Stimulated activated CD4-positive, alpha-beta T cell treated with anti-CD3 and anti-CD28 coated beads, Interleukin-2, amount 100 ng/mL, for 48 hours (primary cell): ENCODE measurements at regions not wholly inside any gene's neighbourhood (a gene's known extent, or its start where the extent isn't known, plus 50 kb on each side); places are given as distances from the start of the nearest gene placed in this dataset.
"Not testable (repeated sequence)": the region's sequence is repeated elsewhere in the genome, so short reads cannot be mapped to it uniquely, and the experiment has no call there.

ENCODE experiments used
- DNase-seq, 2 donors: peaks; one replicate each; pipeline ENCODE4 v3.0.0-alpha.2; 2020

- DNase-seq: no peak
These were observed 238.8 kb downstream of the IKZF2 start for GRCh38 chr2:212912445-212913103.

DNA sequence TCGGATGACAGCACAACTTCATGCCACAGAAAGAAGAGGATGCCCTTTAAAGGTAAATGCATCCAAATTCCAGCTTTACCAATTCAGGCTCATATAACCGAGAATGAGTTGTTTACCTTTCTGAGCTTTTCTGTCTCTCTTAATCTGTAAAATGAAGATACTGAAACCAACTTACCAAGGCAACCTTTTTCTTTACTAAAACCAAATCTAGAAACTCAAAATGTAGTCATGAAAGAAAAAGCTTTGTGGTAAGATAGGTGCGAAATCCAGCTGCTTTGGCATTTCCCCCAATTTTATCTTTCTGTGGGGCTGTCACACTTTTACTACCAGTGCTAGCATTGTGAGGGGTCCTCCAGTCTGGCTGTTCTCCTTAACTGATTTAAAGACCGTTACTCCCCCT is 240.4 kb downstream of the IKZF2 start:
- no peak for DNase-seq

DNA sequence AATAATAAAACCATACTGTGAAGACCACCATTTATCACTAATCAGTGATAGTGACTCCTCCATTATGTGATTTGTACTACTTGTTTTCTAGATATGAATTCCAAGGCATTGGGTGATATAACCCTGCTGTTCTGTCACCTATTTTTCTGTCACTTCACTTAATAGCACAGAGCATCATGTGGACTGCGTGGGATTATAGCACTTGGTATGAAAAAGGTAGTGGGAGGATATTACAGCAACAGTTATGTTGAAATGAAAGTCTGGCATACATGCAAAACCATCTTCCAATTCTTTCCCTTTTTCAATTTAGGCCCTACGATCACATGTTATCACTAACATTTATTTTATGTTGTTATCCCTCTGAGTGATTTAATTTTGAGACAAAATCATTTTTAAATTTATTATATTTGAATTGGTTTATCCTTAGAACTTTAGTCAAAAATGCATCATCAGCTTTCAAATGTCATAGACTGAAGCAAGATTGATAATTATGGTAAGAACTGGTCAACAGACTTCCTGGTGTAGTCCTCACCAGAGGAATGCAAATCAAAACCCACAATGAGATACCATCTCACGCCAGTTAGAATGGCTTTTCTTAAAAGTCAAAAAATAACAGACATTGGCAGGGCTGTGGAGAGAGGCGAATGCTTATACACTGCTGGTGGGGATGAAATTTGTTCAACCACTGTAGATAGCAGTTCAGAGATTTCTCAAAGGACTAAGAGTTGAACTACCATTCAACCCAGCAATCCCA is 242.6 kb downstream of the IKZF2 start:
- DNase-seq: no peak

DNA sequence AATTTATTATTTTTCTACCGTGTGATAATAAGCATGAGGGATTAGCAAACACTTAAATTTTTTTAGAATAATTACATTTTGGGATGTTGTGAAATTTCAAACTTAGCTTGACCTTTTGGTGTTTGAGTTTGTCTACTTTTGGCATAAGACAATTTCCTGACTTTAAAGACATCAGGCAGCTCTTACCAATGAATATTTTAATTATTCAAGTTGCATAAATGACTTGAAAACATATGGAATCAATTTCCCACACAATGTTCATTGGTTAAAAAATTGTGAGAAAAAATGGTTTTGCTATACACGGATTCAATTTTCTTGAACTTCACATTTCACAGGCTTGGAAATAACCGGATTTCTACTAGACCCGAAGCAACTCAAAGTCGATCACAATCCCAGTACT is 243.4 kb downstream of the IKZF2 start:
- no peak for DNase-seq

- no peak for DNase-seq
These were observed 244.8 kb downstream of the IKZF2 start for GRCh38 chr2:212906620-212907019.

DNA sequence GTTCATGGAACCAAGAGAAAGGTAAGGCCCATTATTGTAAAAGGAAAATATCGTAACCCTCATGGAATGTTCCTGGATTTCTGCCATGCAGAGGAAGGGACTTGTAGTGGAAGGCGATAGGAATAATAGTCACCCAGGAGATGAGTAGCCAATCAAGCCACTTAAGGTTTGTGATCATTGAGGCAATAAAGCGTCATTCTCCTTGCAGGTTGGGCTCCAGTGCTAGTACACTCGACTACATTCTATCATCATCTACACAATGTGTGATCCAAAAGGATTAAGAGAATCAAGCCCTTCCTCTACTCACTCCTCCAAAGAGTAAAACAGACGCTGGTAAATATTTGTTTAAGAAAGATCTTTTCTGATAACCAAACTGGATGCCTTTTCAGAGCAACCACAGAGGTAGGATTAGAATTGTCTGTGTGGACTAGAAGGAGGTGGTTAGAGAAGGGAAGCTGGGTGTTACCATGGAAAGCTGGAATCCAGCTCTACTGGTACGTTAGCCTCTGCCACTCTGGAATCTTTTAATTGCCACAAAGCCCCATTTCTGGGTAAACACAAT is 245.7 kb downstream of the IKZF2 start:
- DNase-seq: no peak

- no peak for DNase-seq
These were observed 246.8 kb downstream of the IKZF2 start for GRCh38 chr2:212904646-212905045.

DNA sequence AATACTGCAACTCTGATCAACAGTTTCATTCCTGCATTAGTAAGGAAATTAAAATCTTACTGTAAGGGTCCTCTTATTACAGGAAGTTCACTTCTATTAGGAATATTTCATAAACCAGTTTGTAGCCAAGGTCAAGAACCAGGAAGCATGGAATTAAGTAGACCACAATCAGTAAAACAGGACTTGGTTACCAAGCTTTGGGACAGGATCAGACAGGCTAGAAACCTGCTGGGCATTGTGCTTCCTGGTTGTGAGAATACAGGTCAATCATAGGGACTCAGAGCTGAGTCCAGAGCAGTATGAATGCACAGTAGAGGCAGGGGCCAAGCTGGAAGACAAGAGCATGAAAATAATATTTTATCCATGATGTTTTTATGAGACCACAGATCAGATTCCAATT is 248.0 kb downstream of the IKZF2 start:
- DNase-seq: no peak

DNA sequence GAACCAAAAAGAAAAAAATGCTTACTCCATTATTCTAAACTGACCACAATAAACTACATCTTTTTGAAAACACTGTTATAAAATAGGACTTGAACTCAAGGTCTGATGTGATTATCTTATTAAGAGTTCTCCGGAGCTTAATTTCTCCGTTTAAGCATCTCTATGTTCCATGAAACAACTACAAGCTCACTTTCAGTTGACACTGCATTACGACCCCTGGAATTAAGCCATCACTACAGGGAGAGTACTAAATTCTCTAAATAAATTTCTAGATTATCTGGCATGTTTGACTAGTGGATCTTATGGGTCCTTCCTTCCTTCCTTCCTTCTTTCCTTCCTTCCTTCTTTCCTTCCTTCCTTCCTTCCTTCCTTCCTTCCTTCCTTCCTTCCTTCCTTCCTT is 249.0 kb downstream of the IKZF2 start:
- DNase-seq: no peak

GRCh38 chr2:212901604-212902275 is 249.7 kb downstream of the IKZF2 start:
- no peak for DNase-seq

GRCh38 chr2:212900715-212901114 is 250.7 kb downstream of the IKZF2 start:
- no peak for DNase-seq

DNA sequence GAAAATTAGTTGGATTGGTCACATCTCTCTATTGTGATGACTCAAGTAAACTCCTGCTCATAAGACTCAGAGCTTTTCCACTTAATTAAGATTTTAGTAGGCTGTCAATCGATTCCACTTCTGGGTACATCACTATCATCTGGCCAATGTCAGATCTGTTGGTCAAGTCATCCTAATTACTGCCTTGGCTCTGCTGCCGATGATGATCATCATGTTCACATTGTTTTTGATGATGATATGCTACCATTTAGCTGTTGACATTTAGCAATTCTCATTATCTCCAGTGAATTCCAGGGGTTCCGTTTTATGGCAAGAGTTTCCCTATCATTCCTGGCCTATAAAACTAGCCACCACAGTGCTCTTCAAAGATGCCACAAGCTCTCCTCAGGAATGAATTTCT is 253.4 kb downstream of the IKZF2 start:
- DNase-seq: no peak

DNA sequence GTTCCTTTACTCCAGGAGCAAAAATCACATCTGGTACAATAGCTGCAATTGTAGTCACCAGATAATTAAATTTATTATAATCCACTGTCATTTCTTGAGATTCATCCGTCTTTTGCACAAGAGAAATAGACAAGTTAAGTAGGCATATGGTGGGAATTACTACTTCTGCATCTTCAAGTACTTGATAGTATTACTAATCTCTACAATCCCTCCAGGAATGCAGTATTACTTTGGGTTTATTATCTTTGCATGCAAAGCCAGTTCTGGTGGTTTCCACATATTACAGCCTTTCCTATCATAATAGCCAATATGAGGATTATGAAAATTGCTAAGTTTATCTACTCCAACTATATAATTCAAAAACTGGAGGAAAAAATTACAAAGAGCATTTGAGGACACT is 254.1 kb downstream of the IKZF2 start:
- DNase-seq: no peak

GRCh38 chr2:212894026-212894425 is 257.4 kb downstream of the IKZF2 start:
- DNase-seq: no peak

DNA sequence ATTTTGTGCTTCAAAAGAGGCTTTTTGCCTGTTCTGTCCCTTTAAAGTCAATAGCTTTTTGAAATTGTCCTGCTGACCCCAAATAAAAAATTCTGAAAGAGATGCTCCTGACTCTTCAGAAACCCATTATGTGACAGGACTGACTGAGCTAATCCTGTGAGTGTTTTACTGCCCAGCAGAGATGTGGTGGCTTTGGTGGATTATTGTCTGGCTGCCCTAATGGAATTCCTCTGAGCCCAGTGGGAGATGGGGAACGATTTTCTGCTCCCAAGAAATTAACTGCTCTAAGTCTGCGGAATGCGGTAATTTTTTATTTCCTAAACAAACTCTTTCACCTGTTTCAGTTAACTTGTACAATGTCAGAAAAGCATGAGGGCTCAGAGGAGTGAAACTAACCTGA is 258.2 kb downstream of the IKZF2 start:
- no peak for DNase-seq

DNA sequence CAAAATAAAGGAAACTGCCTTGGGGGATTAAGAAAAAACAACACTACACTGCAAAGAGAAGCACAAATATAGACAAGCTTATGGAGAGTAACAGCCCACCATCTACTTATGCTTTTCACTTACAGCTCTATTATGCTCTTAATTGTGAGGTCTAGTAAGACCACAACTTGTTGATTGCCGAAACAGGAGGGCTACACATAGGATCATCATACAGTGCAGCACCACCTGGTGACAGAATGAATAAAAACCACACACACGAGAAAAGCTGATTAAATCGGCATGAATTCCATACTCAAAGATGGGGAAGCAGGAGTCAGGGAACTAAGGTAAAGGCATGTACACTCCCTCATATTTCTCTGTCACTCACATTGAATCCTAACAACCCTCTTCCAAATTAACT is 259.2 kb downstream of the IKZF2 start:
- no peak for DNase-seq

DNA sequence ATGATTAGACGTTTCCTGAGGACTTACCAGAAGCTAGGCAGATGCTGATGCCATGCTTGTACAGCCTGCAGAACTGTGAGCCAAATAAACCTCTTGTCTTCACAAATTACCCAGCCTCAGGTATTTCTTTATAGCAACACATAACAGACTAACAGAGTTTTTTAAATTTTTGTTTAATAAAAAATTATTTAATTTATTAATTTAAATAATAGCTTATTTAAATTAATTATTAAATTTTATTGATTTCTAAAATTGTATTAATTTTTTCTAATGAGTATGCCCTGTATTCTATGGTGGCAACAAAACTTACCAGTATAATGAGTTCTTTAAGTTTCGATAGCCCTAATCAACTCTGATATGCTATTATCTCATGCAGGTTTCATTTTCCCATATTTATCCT is 259.8 kb downstream of the IKZF2 start:
- no peak for DNase-seq

- no peak for DNase-seq
These were observed 268.8 kb downstream of the IKZF2 start for GRCh38 chr2:212882626-212883025.

- DNase-seq: not testable (repeated sequence)
These were observed 274.9 kb downstream of the IKZF2 start for GRCh38 chr2:212876556-212876955.

- DNase-seq: not testable (repeated sequence)
These were observed 275.5 kb downstream of the IKZF2 start for GRCh38 chr2:212875950-212876349.

- DNase-seq: no peak
These were observed 278.2 kb downstream of the IKZF2 start for GRCh38 chr2:212873256-212873655.

DNA sequence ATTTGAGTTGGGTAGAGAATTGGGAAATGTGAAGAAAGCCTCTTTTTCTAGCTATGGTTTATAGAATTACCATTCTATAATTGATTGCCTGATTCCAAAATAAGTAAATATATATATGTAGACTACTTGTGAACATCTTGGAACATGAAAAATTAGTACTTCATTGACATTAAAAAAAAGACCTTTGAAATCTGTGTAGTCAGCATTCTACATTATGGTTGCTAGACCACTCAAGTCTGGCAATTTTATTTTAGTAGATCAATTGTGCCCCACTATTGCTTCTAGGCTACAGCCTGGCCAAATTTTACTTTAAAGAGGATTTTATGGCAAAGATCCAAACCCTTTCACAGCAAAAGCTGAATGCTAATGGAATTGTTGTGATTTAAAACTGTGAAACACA is 279.8 kb downstream of the IKZF2 start:
- no peak for DNase-seq

GRCh38 chr2:212864186-212864585 is 287.2 kb downstream of the IKZF2 start:
- DNase-seq: no peak

- peak; percentile 1 to 12 for DNase-seq
These were observed 288.2 kb downstream of the IKZF2 start for GRCh38 chr2:212863185-212863588.
